HG03521 (cell line): ENCODE measurements at regions not wholly inside any gene's neighbourhood (a gene's known extent, or its start where the extent isn't known, plus 50 kb on each side); places are given as distances from the start of the nearest gene placed in this dataset.

ENCODE experiments used
- ATAC-seq: cut with Tn5 transposase; IDR thresholded peaks from one replicate; pipeline ENCODE4 v1.9.1; 2021; ENCODE audit warnings: mild to moderate bottlenecking, moderate library complexity; ENCODE audit not compliant: unreplicated experiment

DNA sequence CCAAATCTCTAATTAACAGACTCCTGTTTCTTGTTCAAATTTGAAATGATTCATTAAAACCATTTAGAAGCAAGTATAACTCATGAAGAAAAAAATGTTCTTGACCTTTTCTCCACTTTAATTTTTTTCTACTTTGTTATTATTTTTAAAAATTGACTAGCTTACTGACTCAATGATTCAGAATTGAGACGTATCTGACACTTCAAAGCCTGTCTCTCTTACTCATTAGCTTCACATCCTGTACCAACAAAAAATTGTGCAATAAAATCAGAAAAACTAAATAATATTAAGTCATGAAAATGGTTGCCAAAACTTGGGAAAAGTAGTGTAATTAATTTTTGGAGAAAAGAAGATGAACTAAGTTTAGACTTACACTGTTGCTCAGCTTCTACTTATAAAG, 331.2 kb downstream of the SLC16A7 start:
- ATAC-seq: no peak

DNA sequence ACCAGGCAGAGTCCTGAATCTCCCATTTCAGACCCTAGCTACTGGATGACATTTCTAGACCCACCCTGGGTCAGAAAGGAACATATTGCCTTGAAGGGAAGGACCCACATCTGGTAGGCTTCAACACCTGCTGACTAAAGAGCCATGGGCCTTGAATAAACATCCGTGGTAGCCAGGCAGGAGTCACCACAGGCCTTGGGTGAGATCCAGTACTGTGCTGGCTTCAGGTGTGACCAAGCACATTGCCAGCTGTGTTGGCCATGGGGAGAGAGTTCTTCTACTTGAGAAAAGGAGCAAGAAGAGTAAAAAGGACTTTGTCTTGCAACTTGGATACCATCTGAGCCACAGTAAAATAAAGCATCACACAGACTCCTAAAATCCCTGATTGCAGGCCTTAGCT, 332.6 kb downstream of the SLC16A7 start:
- ATAC-seq: no peak

DNA sequence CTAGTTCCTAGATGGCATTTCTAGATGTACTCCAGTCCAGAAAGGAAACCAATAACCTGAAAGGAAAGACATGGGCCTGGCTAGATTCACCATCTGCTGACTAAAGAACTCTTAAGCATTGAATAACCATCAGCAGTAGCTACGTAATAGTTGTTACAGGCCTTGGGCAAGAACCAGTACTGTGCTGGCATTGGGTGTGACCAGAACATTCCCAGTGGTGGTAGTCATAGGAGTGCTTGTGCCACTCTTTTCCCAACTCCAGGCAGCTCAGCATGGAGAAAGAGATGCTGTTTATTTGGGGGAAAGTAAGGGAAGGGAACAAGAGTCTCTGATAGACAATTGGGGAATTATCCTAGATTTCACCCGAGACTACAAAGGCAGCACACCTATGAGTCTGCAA, 333.3 kb downstream of the SLC16A7 start:
- no peak for ATAC-seq

DNA sequence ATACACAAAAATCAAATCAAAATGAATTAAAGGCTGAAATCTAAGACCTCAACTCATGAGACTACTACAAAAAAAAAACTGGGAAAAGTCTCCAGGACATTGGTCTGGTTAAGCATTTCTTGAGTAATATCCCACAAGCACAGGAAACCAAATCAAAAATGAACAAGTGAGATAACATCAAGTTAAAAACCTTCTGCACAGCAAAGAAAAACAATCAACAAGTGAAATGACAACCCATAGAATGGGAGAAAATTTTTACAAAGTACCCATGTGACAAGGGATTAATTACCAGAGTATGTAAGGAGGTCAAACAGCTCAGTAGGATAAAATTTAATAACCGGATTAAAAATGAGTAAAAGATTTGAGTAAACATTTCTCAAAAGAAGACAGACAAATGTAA, 338.7 kb downstream of the SLC16A7 start:
- ATAC-seq: no peak

DNA sequence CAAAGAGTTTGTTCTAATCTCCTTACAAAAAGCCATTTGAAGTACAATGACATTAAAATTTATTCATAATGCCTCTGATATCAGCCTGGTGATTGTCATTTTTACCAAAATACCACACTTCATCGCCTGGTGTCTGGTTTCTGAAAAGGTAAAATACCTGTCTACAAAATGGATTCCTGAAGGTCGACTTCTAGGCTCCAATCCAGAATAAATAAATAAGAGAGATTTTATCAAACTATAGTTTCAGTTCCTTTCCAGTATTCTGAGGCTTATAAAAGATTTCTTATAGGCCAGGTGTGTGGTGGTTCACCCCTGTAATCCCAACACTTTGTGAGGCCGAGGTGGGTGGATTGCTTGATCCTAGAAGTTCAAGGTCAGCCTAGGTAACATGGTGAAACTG, 340.7 kb downstream of the SLC16A7 start:
- ATAC-seq: no peak

DNA sequence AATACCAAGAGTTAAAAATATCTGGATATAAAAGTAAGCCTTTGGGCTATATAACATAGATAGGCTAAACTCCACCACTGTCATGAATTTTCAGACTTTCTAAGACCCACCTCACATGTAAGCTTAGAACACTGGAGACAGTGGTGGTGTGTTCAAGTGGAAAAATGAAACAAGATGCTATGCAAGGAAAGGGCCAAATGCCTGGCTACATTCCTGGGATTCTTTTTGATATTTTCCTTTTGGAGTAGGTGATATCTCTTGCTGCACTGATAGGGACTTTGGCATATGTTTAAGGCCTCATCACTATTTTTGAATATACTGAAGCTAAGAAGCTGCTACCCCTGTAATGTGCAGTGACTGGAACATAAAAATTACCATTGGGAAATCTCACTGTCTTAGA, 341.3 kb downstream of the SLC16A7 start:
- ATAC-seq: no peak

DNA sequence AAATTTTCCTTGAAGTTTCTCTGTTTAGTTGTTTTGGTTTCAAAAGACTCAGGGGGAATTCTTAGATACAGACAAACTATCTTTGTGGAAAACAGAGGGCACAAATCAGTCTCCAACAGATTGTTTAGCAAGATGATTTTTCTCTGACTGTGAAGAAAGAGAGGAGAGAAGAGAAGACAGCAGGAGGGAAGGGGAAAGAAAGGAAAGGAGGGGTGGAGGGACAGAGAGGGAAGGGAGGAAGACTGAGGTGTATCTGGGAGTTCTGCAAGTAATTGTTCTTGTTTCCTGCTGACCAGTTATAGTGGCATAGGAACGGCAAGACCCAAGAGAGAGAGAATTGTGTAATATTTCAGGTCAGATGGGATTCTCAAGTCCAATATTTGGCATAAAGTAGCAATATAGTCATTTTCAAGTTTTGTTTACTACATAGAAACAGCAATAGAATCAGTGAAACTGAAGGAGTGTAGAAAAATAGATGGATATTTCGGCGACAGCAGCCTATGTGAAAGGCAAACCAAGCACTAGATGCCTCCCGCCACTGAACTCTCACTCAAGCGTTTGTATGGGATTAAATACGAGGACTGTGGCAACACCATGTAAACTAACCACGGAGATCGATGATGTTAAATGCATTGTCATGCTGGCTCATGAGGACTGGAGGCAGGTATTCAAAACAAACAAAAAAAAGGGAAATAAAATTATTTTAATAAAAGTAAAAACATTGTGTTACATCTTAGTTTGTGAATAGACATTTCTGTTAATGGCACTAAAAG, 342.5 kb downstream of the SLC16A7 start:
- ATAC-seq: no peak

DNA sequence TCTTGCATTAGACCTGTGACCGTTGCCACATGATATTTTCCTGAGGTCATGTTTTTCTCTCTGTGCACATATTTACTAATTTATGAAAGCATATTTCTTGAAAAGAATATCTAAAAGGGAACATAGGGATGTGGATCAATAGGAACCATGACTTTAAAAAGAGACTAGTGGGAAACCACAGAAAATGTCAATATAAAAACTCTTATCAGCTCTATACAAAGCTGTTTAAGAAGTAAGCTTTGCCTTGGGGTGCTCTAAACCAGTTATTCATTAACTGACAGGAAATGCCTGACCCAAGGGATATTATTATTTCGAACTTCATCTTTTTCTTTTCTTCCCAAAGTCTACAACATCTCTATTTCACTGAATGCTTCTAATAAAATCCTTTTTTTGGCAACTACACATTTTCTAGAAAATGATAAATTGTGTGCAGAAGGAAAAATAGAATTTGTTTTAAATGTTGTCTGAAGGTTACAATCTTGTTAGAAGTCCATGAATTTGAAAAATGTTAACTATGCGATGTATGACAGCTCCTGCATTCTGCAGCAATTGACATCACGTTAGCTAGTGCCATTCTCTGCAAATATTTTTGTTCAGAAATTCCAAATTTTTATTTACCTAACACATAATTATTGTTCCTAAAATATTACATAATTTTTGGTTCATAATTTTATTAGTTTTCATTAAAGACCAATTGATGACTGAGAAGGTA, 345.0 kb downstream of the SLC16A7 start:
- ATAC-seq: no peak

DNA sequence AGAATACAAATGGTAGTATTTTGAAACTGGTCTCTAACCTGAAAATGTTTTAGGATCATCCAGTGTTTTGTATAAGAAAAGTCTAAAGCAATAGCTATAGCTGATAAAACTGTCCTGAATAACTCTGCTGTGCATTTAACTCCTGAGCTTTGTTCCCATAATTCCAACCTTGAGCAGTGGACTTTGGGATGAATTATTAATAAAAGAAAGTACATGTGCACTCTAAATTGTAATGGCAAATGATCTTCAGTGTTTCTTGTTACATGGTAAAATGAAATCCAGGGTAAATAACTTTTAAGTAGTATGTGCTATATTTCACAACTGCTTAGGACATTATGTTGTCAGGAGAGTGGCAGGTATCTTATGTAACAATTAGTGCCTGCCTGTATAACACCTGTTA, 345.6 kb downstream of the SLC16A7 start:
- no peak for ATAC-seq

DNA sequence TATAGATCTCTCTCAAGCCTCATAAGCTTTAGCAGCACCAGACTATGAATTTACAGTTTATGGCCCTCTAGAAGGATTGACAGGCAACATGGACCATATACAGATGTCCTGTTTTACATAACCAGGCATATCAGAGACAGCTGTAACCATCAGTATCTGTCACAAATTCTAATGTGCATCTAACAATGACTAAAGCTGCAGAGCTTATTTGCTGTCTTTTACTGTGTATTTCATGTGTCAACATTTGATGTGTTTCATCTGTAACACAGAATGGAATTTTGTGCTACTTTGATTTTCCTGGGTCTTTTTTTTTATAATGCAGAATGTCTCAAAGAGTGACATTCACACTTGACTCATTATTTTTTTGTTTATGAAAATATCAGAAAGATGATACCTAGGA, 348.3 kb downstream of the SLC16A7 start:
- no peak for ATAC-seq

DNA sequence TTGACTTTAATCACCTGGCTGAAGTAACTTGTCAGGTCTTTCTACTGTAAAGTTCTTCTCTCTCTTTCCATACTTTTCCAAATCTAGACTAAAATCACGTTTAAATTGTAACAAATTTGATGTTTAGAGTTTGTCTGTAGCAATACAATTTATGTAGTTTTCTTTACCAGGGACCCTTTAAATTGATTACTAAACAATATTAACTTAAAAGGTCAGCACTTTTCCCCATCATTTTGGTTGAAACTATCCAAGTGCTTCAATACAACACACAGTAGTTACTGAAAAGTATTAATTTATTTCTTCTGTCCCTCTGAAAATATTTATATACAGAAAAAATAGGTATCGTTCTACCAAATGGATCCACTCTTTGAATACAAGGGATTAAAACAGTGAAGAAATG, 350.8 kb downstream of the SLC16A7 start:
- ATAC-seq: no peak

DNA sequence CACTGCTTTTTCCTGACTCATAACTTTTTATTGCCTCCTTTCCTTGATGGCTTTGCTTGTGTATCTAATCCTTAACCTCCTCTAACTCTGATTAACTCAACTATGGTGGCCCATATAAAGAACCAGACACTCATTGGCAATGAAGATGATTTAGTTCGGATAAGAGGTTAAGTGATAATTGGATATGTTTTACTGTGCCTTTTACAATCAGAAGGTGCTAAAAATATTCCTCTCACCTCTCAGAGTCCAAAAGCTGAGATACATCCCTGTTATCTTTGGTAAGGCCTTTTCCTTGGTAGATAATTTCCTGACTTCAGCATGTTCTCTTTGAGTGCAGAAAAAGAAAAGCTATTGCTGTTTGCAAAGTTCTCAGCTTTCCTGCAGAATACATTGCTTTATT, 367.7 kb downstream of the SLC16A7 start:
- ATAC-seq: no peak

DNA sequence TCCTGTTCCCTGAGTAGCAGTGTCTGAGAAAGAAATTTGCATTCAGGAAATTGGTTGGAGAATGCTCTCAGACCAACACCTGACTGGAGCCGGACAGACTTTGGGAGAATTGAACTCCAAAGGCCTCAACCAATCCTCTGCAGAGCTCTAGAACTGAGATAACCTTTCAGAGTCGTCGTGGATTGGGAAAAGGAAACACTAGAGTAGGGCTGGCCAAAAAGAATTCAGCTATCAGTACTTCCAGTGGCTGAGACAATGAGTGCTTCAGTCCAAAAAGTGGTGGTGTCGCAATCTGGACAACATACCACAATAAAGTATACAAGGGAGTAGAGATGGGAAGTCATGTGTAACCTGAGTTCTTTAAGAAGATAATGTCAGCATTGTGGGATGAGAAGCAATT, 377.1 kb downstream of the SLC16A7 start:
- no peak for ATAC-seq

DNA sequence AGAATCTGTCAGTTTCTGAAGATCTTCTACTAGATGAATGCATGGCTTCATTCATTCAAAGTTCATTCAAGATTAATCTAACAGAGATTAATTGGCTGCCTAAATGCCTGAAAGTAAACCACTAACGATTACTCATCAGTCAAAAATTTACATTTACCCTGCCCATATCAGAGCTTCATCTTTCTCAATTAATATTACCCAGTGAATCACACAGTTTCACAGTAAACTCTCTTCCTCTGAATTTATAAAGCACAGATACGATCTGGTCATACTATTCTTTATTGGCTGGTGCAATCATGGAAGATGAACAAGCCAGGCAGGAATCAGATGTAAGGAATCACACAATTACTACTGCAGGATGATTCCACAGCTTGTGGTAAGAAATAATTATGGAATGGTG, 377.7 kb downstream of the SLC16A7 start:
- ATAC-seq: no peak

DNA sequence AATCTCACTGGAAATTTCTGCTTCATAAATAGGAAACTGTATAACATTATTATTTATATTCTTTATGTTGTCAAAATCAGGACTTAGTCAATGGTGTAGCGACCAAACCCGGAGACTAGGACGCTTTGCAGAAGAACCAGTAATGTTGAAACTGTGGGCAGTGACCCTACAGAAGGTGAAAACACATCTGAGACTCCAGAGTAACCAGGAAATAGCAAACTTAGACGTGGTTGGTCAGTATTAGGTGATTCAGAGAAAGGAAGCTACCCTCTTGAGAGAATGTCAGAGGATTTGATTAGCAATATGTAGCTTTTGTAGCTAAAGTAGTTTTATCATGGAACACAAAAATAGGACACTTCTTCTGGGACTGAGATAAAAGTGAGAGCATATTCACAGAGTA, 381.9 kb downstream of the SLC16A7 start:
- ATAC-seq: no peak

DNA sequence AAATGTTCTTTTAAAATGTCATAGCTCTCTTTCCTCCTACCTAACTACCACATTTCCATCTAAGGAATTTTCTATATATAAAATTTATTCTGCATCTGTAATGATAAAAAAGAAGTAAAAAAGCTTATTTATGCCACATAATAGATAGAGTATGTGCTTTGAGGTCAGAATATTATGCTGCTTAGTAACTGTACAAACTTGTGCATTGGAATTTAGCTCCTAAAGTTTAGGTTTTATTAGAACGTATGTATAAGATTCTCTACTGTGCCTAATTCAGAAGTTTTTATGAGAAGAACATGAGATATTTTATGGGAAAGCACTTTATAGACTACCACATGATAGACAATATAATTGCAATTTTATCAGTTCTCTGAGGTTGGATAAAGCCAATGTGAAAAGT, 384.6 kb downstream of the SLC16A7 start:
- no peak for ATAC-seq

DNA sequence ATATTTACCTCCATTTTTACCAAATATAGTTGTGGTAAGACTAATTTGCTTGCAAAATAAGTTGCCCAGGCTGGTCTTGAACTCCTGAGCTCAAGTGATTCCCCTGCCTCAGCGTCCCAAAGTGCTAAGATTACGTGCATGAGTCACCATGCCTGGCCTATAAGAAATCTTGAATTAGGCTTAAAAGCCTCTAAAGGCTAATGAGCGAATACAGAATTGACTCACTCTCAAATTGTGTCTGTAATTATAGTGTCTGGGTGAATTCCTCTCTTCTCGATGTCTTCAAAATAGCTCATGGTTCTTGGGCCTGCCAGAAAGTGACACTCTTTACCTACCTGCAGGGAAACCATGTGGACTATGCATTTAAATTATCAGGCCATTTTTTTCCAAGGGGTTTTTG, 403.5 kb downstream of the SLC16A7 start:
- no peak for ATAC-seq

DNA sequence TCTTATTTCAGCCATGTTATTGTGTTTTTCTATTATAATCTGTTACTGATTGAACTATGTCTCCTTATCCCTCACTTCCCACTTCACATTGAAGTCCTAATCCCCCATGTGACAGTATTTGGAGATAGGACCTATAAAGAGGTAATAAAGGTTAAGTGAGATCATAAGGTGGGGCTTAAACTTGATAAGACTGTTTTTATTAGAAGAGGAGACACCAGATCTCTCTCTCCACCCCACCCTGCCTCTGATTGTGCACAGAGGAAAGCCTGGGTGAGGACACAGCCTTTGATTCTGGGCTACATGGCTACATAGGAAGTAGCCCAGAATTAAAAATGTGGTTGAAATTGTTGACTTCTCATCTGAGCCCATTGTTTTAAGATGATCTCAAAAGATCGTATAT, 414.7 kb downstream of the SLC16A7 start:
- ATAC-seq: no peak

DNA sequence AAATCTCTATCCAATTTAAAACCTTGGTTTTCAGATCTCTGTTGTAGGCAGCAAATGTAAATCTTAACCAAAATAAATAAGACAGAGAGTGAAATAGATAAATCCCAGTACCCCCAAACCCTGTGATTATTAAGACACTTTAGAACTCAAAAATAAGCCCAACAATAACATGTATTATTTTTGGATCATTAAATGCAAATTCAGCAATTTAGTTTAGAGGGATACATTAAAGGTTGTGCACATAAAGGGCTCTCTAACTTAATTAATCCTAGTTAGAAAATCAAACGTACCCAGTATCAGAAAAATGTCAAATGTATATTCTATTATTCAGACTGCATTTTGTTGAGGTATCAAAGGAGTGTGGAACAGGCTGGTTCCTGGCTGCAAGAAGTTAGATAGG, 416.8 kb downstream of the SLC16A7 start:
- ATAC-seq: no peak

DNA sequence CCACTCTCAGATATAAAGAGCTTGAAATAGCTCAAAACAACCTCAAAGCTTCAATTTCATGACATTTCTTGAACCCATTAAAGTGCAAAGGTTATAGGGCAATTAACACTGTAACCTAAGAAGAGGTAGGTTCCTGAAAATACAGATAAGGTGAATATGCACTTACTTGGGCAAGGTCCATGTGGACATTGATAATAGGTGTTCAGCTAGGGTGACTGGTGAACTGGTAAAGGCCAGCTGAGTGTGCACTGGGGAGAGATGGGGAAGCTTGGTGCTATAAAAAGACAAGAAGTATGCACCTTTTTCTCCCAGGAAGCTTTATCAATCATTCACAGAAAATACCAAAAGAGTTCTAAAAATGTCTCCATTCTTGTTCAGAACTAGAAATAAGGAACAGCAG, 418.6 kb downstream of the SLC16A7 start:
- no peak for ATAC-seq

DNA sequence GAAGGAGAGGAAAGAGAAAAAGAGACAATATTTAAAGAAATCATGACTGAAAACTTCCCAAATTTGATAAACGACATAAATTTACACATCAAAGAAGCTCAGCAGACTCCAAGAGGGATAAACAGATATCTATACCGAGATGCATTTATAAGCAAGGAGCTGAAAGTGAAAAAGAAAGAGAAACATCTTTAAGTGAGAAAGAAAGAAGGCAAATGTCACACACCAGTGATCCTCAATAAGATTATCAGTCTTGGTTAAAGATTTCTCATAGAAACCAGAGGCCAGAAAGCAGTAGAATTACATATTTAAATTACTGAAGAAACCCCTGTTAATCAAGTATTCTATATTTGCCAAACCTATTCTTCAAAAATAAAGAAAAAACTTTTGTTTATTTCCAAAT, 424.2 kb downstream of the SLC16A7 start:
- ATAC-seq: no peak

DNA sequence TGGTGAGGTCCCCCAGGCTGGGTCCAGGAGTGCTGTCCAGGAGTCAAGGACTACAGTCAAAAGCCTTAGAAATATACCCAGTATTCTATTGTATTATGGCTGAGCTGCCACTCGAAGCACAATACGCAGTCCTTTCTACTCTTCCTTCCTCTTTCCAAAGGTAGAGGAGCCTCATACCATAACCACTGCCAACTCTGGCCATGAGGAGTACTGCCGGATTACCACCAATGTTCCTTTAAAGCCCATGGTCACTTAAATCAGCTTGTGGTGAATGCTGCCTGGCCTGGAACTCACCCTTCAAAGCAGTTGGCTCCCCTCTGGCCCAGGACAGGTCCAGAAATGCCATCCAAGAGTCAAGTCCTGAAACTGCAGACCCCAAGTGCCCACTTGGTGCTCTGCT, 425.4 kb downstream of the SLC16A7 start:
- ATAC-seq: no peak

DNA sequence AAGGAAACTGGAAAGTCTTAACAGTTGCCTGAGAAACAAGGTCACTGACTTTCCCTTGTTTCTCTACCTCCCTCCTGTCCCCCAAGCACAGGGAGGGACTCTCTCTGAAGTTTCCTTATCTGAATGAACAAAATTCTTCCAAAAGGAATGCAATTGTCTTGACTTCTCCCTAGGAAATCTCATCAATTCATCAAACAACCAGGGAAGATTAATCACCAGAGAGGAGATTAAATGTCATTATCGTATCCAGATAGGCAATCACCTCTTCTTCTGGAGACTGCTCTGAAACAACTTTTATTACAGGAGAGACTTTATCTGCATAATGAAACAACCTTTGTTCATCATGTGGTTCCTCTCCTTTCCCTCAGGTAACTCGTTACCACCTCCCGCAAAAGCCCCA, 431.4 kb downstream of the SLC16A7 start:
- ATAC-seq: no peak
